Esophagus squamous epithelium (tissue), 5 donors: ENCODE measurements at regions not wholly inside any gene's neighbourhood (a gene's known extent, or its start where the extent isn't known, plus 50 kb on each side); places are given as distances from the start of the nearest gene placed in this dataset.
"Not testable (repeated sequence)": the region's sequence is repeated elsewhere in the genome, so short reads cannot be mapped to it uniquely, and the experiment has no call there.

ENCODE experiments used
- DNase-seq: peaks from one replicate; lab custom pipeline; 2025; lab: John Stamatoyannopoulos, UW
- H3K27ac ChIP-seq, 4 donors: fragments of 200-600 bp; sonication (generic); one replicate each; pipeline ENCODE4 v1.5.1; 2016 to 2019; ENCODE audit warnings: mild to moderate bottlenecking in 1 of 4
- H3K27me3 ChIP-seq, 4 donors: fragments of 200-600 bp; sonication (generic); 1 replicate in 3 of 4; 2 replicates in 1 of 4; pipeline versions ENCODE4 v1.5.1 to v1.6.0; 2017 to 2021; ENCODE audit warnings: antibody characterized with exemption in 1 of 4
- H3K36me3 ChIP-seq, 3 donors: fragments of 200-600 bp; sonication (generic); one replicate each; pipeline ENCODE4 v1.5.1; 2016 to 2019
- H3K4me1 ChIP-seq, 3 donors: fragments of 200-600 bp; sonication (generic); one replicate each; pipeline ENCODE4 v1.5.1; 2017 to 2019
- H3K4me3 ChIP-seq, 4 donors: fragments of 200-600 bp; sonication (generic); 1 replicate in 3 of 4; 2 replicates in 1 of 4; pipeline ENCODE4 v1.5.1; 2016 to 2019; ENCODE audit warnings: mild to moderate bottlenecking in 2 of 4, moderate library complexity in 1 of 4
- H3K9me3 ChIP-seq, 3 donors: fragments of 200-600 bp; sonication (generic); one replicate each; pipeline ENCODE4 v1.5.1; 2016 to 2019
- CTCF ChIP-seq, 6 experiments: fragments of 450-650 bp in 4 of 6; fragments of 200-600 bp in 2 of 6; sonication (generic) in 2 of 6; IDR thresholded peaks; one replicate each; pipeline ENCODE4 v1.5.1; 2016 to 2019; ENCODE audit warnings: antibody characterized with exemption in 6 of 6, mild to moderate bottlenecking in 4 of 6, moderate library complexity in 4 of 6
- POLR2A ChIP-seq, 4 donors: fragments of 450-650 bp; IDR thresholded peaks; one replicate each; pipeline ENCODE4 v1.6.1; 2017; ENCODE audit warnings: antibody characterized with exemption in 4 of 4, mild to moderate bottlenecking in 4 of 4, moderate library complexity in 3 of 4
- WGBS, 2 donors: methylation state at CpG; one replicate each; pipeline ENCODE4 v1.1.5; 2018; 5-methylcytosine and 5-hydroxymethylcytosine counted together
- intact Hi-C: fragments of 100-400 bp; cut with DNase I; formaldehyde crosslinking; loops from one replicate; pipeline ENCODE4 v1.15.0; 2022
- donor health status: DM: yes; HTN: yes; CAD: no.

GRCh38 chr2:130251873-130252620, 53.8 kb upstream of the TUBA3E start:
- no peak overlapping the region for H3K27ac ChIP-seq
- H3K27me3 ChIP-seq: peaks cover 0 to 82% (median 0%) of the 10 kb centered on the region in 4 donors
- no peak for TF ChIP-seq CTCF (IDR thresholded peaks at IDR 0.05)
- no peak for TF ChIP-seq POLR2A (IDR thresholded peaks at IDR 0.05)
- WGBS, 2 donors: 60 to 78% methylated on average over 1 to 8 of the region's 46 CpGs
- DNase-seq: no peak
- peaks cover 0 to 21% (median 0%) of the 10 kb centered on the region in 3 donors for H3K4me1 ChIP-seq
- no peaks in the 10 kb centered on the region for H3K9me3 ChIP-seq
- H3K36me3 ChIP-seq: no peaks in the 10 kb centered on the region
- H3K4me3 ChIP-seq: no peak overlapping the region
- intact Hi-C loops: no loop called here

DNA sequence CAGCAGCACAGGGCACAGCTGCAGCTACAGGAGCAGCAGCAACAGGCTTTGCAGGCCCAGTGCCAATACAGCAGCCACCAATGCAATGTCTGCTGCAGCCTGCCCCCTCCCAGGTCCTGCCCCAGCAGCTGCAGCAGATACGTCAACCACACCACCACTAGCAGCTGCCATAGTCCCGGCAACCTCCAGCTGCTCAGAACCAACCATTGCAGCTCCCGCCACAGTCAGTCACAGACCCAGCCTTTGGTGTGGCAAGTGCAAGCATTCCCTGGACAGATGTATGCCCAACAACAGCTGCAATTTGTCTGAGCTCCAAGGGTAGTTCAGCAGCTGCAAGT, 53.3 kb upstream of the TUBA3E start:
- H3K27me3 ChIP-seq: peaks cover 0 to 82% (median 0%) of the 10 kb centered on the region in 4 donors
- WGBS, 2 donors: 55 to 67% methylated on average over 1 to 2 of the region's 3 CpGs
- H3K4me3 ChIP-seq: no peak overlapping the region
- DNase-seq: no peak
- H3K27ac ChIP-seq: no peak overlapping the region
- intact Hi-C loops: no loop called here
- peaks cover 0 to 21% (median 0%) of the 10 kb centered on the region in 3 donors for H3K4me1 ChIP-seq
- no peak for TF ChIP-seq POLR2A (IDR thresholded peaks at IDR 0.05)
- TF ChIP-seq CTCF (IDR thresholded peaks at IDR 0.05): no peak
- H3K36me3 ChIP-seq: no peaks in the 10 kb centered on the region
- H3K9me3 ChIP-seq: no peaks in the 10 kb centered on the region

DNA sequence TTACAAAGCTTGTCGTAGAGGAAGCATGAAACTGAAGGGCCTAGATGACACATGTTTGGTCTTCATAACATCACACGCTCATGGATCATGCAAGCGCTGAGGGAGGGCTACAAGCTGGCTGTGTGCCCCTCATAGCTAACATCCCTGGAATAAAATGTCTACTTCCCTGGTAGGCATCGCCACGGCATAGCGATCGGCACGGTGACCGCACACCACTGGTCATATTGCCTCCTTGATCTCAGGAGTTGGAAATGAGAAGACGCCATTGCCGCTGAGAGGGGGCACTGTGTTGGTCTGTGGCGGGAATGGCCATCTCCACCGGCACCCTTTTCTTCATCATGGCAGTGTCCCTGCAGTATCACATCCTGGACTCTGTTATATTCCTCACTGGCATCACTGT, 50.1 kb upstream of the TUBA3E start:
- H3K9me3 ChIP-seq, H3K36me3 ChIP-seq, intact Hi-C loops, DNase-seq, H3K4me3 ChIP-seq, H3K27ac ChIP-seq: not testable (repeated sequence)
- 87 to 89% methylated on average over 12 of the region's 13 CpGs for WGBS, 2 donors
- H3K4me1 ChIP-seq: peaks cover 0 to 14% (median 0%) of the 10 kb centered on the region in 3 donors
- H3K27me3 ChIP-seq: peaks cover 0 to 68% (median 0%) of the 10 kb centered on the region in 4 donors
